Uterus (tissue), 2 donors: ENCODE measurements at regions not wholly inside any gene's neighbourhood (a gene's known extent, or its start where the extent isn't known, plus 50 kb on each side); places are given as distances from the start of the nearest gene placed in this dataset.

ENCODE experiments used
- POLR2A ChIP-seq, 2 donors: fragments of 450-650 bp; IDR thresholded peaks; one replicate each; pipeline ENCODE4 v1.6.1; 2016; ENCODE audit warnings: antibody characterized with exemption in 2 of 2, mild to moderate bottlenecking in 1 of 2, moderate library complexity in 1 of 2
- TF ChIP-seq, protein P1 (sequence below), 4 experiments: fragments of 200-600 bp in 2 of 4; fragments of 450-650 bp in 2 of 4; sonication (generic) in 2 of 4; IDR thresholded peaks; one replicate each; pipeline ENCODE4 v1.5.1; 2016 to 2019; ENCODE audit warnings: antibody characterized with exemption in 4 of 4, mild to moderate bottlenecking in 2 of 4, moderate library complexity in 1 of 4

DNA sequence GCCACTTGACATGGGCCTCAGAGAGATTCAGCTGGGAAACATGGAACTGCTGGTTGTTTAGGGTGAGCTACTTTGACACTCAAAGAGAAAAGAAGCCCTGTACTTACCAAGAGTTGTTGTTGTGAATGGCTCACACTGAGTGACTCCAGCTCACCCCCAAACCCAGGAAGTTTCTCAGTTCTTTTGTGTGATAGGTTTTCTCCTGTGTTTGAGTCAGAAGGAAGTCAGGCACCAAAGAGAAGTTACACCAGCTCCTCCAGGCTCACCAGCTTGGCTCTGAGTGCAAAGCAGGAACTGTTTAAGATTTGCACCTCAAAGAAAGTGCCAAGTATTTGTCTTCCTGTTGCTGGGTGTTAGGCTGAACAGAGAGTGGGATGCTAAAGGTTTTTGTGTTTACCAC, 111.2 kb upstream of the PROX1 start:
- TF ChIP-seq, protein P1, sequence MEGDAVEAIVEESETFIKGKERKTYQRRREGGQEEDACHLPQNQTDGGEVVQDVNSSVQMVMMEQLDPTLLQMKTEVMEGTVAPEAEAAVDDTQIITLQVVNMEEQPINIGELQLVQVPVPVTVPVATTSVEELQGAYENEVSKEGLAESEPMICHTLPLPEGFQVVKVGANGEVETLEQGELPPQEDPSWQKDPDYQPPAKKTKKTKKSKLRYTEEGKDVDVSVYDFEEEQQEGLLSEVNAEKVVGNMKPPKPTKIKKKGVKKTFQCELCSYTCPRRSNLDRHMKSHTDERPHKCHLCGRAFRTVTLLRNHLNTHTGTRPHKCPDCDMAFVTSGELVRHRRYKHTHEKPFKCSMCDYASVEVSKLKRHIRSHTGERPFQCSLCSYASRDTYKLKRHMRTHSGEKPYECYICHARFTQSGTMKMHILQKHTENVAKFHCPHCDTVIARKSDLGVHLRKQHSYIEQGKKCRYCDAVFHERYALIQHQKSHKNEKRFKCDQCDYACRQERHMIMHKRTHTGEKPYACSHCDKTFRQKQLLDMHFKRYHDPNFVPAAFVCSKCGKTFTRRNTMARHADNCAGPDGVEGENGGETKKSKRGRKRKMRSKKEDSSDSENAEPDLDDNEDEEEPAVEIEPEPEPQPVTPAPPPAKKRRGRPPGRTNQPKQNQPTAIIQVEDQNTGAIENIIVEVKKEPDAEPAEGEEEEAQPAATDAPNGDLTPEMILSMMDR (IDR thresholded peaks at IDR 0.05): no peak
- TF ChIP-seq POLR2A (IDR thresholded peaks at IDR 0.05): no peak
